Neural crest cell (in vitro differentiated cells): ENCODE measurements at regions not wholly inside any gene's neighbourhood (a gene's known extent, or its start where the extent isn't known, plus 50 kb on each side); places are given as distances from the start of the nearest gene placed in this dataset.

Experiments used
- DNase-seq: peaks from one replicate; pipeline ENCODE4 v3.0.0; 2021; ENCODE audit warnings: low read depth, mixed read lengths, low spot score
- H3K27ac Mint-ChIP-seq: one replicate; pipeline ENCODE4 v1.8.0; 2021; ENCODE audit warnings: mild to moderate bottlenecking, mixed read lengths; ENCODE audit not compliant: unreplicated experiment
- H3K27me3 Mint-ChIP-seq: 2 replicates; pipeline ENCODE4 v1.8.0; 2021; ENCODE audit warnings: low read depth, mild to moderate bottlenecking, mixed read lengths
- H3K36me3 Mint-ChIP-seq: 2 replicates; pipeline ENCODE4 v1.8.0; 2021; ENCODE audit warnings: low read depth, mild to moderate bottlenecking, mixed read lengths
- H3K4me1 Mint-ChIP-seq: 2 replicates; pipeline ENCODE4 v1.8.0; 2021; ENCODE audit warnings: mixed read lengths
- H3K4me3 Mint-ChIP-seq: one replicate; pipeline ENCODE4 v1.8.0; 2021; ENCODE audit warnings: mild to moderate bottlenecking, mixed read lengths
- H3K9me3 Mint-ChIP-seq: 2 replicates; pipeline ENCODE4 v1.8.0; 2021; ENCODE audit warnings: mixed read lengths
- TF ChIP-seq, protein P1 (sequence below): fragments of 200-600 bp; sonication (generic); conservative IDR thresholded peaks from 2 replicates; pipeline ENCODE4 v1.5.0; 2021; ENCODE audit warnings: antibody characterized with exemption, mild to moderate bottlenecking

- Mint-ChIP-seq H3K27ac (no peak overlapping the region), H3K9me3 (no peaks in the 10 kb centered on the region), H3K4me1 (no peaks in the 10 kb centered on the region), H3K4me3 (no peak overlapping the region), H3K36me3 (no peaks in the 10 kb centered on the region), H3K27me3 (no peaks in the 10 kb centered on the region)
- no peak for DNase-seq
- TF ChIP-seq, protein P1, sequence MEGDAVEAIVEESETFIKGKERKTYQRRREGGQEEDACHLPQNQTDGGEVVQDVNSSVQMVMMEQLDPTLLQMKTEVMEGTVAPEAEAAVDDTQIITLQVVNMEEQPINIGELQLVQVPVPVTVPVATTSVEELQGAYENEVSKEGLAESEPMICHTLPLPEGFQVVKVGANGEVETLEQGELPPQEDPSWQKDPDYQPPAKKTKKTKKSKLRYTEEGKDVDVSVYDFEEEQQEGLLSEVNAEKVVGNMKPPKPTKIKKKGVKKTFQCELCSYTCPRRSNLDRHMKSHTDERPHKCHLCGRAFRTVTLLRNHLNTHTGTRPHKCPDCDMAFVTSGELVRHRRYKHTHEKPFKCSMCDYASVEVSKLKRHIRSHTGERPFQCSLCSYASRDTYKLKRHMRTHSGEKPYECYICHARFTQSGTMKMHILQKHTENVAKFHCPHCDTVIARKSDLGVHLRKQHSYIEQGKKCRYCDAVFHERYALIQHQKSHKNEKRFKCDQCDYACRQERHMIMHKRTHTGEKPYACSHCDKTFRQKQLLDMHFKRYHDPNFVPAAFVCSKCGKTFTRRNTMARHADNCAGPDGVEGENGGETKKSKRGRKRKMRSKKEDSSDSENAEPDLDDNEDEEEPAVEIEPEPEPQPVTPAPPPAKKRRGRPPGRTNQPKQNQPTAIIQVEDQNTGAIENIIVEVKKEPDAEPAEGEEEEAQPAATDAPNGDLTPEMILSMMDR, result no peak
Observed at GRCh38 chr5:33324667-33325307, 116.0 kb upstream of the TARS1 start.

DNA sequence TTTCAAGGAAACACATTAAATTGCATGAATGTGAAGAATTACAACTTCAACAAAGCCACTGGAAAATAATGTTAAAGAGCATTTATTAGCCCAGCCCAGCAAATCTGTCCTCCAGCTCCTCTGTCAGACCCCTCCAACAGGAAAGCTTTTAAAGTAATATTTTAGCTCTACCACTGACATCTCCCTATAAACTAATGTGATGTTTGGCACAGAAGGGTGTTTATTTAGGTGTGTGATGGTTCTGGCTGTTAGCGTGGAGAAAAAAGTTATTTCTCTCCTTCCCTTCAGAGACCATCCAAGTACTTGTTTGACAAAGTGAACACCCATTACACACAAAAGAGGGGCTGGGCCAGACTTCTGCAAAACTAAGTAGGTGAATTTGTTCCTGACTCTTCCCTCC, 111.9 kb upstream of the TARS1 start:
- no peak for DNase-seq
- Mint-ChIP-seq H3K27me3 (no peaks in the 10 kb centered on the region), H3K27ac (no peak overlapping the region), H3K4me1 (peaks cover 12% of the 10 kb centered on the region), H3K9me3 (peaks cover 3% of the 10 kb centered on the region), H3K4me3 (no peak overlapping the region), H3K36me3 (no peaks in the 10 kb centered on the region)
- TF ChIP-seq, protein P1, result no peak

DNA sequence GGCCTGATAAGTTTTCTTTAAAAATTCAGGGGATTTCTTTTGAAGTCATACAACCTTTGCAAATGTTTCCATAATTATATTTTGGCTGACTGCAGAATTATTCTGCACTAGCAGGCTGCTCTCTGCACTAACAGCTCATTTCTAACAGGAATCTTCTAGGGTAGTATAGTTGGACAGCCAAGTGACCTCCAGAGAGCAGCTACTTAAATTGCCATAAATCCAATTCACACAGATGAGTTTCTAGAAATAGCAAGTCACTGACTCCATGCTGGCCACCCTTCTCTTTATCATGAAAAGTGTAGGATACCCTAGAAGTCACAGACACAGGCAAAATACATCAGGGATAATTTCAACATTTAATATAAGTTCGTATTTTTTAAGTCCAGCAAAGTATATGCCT, 110.9 kb upstream of the TARS1 start:
- H3K36me3 Mint-ChIP-seq, result no peaks in the 10 kb centered on the region
- no peaks in the 10 kb centered on the region for H3K27me3 Mint-ChIP-seq
- TF ChIP-seq, protein P1, result no peak
- H3K9me3 Mint-ChIP-seq, result peaks cover 7% of the 10 kb centered on the region
- no peak overlapping the region for H3K4me3 Mint-ChIP-seq
- DNase-seq, result no peak
- H3K4me1 Mint-ChIP-seq, result peaks cover 12% of the 10 kb centered on the region
- no peak overlapping the region for H3K27ac Mint-ChIP-seq

DNA sequence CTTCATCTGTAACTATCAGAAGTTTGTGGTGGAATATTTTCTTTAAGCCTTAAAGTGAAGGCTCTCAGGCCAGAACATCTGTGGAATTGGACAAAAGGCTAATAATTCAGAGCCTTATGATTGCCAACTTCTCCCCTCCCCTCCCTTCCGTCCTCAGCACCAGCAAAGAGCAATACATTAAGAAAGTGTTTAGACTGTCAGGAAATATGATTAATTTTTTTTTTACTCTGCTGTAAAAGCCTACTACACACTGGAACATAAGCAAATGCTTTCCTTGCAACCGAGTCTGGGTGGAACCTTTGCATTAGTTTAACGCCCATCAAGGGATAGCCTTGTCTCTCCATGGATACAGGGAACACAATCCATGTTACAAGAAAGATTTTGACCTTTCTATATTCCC, 110.3 kb upstream of the TARS1 start:
- peaks cover 12% of the 10 kb centered on the region for H3K4me1 Mint-ChIP-seq
- no peak overlapping the region for H3K4me3 Mint-ChIP-seq
- no peak for DNase-seq

GRCh38 chr5:33330992-33331391, 109.8 kb upstream of the TARS1 start:
- Mint-ChIP-seq H3K27ac (no peak overlapping the region), H3K36me3 (no peaks in the 10 kb centered on the region), H3K9me3 (peaks cover 7% of the 10 kb centered on the region), H3K4me1 (peaks cover 12% of the 10 kb centered on the region), H3K27me3 (no peaks in the 10 kb centered on the region), H3K4me3 (no peak overlapping the region)
- DNase-seq, result no peak
- TF ChIP-seq, protein P1, result no peak

More for the DNA sequence above, 110.3 kb upstream of the TARS1 start:
- TF ChIP-seq, protein P1, result no peak
- Mint-ChIP-seq H3K9me3 (peaks cover 7% of the 10 kb centered on the region), H3K27ac (no peak overlapping the region), H3K36me3 (no peaks in the 10 kb centered on the region), H3K27me3 (no peaks in the 10 kb centered on the region)
